Endothelial cell of umbilical vein (primary cell): ENCODE measurements at regions not wholly inside any gene's neighbourhood (a gene's known extent, or its start where the extent isn't known, plus 50 kb on each side); places are given as distances from the start of the nearest gene placed in this dataset.

Source experiments
- BruUV-seq: library from RNA; stranded (reverse); fragments of 400-500 nt; replicated peaks from 2 replicates; lab custom pipeline; 2021; lab: Mats Ljungman, UMichigan
- CTCF ChIA-PET: fragments of 300-600, 350-600 bp; sonication (Branson Sonifier 250); formaldehyde crosslinking; loops from one replicate; lab custom pipeline; 2021; ENCODE audit warnings: antibody characterized with exemption, inconsistent platforms; lab: Charles Lee
- POLR2A ChIA-PET: fragments of 300-600, 350-600 bp; sonication (Branson Sonifier 250); formaldehyde crosslinking; loops from one replicate; lab custom pipeline; 2021; ENCODE audit warnings: antibody characterized with exemption, inconsistent platforms; lab: Charles Lee
- DNase-seq: peaks from one replicate; pipeline ENCODE4 v3.0.0-alpha.2; 2011; ENCODE audit warnings: low read depth, low spot score
- FAIRE-seq: peaks from 2 replicates; lab custom pipeline; 2011; peaks lifted over from hg19 to GRCh38; lab: Jason Lieb, UNC
- H2AFZ ChIP-seq: 2 replicates; pipeline ENCODE4 v1.6.0; 2012; ENCODE audit warnings: low read depth, low read length, control low read depth, inconsistent platforms
- H3K27ac ChIP-seq: 2 replicates; pipeline ENCODE4 v1.5.1; 2011; ENCODE audit warnings: low read depth, mild to moderate bottlenecking, control low read depth, low read length, moderate library complexity; ENCODE audit not compliant: insufficient read depth
- H3K27me3 ChIP-seq, 2 experiments: 2 replicates each; pipeline versions ENCODE4 v1.6.0 to v1.6.1; 2011; ENCODE audit warnings: low read length in 2 of 2, mixed read lengths in 1 of 2; ENCODE audit not compliant: control insufficient read depth in 2 of 2, insufficient read depth in 2 of 2
- H3K36me3 ChIP-seq, 2 experiments: 2 replicates in 1 of 2; 3 replicates in 1 of 2; pipeline ENCODE4 v1.5.1; 2011; ENCODE audit warnings: low read length in 2 of 2, mild to moderate bottlenecking in 1 of 2, moderate library complexity in 1 of 2; ENCODE audit not compliant: control insufficient read depth in 2 of 2, insufficient read depth in 2 of 2; ENCODE audit errors: extremely low read depth in 1 of 2
- H3K4me1 ChIP-seq: 3 replicates; pipeline ENCODE4 v1.5.1; 2011; ENCODE audit warnings: mild to moderate bottlenecking, low read length; ENCODE audit not compliant: control insufficient read depth, insufficient read depth; ENCODE audit errors: extremely low read depth
- H3K4me2 ChIP-seq: 2 replicates; pipeline ENCODE4 v1.6.1; 2011; ENCODE audit warnings: low read length, control low read depth, mixed read lengths; ENCODE audit not compliant: insufficient read depth
- H3K4me3 ChIP-seq, 3 experiments: fragments of 200-600 bp in 1 of 3; sonication (generic), shearing (Covaris generic) in 1 of 3; replicated peaks in 1 of 3; 2 replicates each; pipeline ENCODE4 v1.5.1; 2011 to 2016; ENCODE audit warnings: control low read depth in 3 of 3, low read length in 3 of 3, mild to moderate bottlenecking in 2 of 3, inconsistent platforms in 1 of 3, low read depth in 1 of 3, moderate library complexity in 1 of 3; ENCODE audit not compliant: insufficient read depth in 1 of 3
- H3K79me2 ChIP-seq: 2 replicates; pipeline ENCODE4 v1.6.0; 2012; ENCODE audit warnings: low read length, inconsistent platforms; ENCODE audit not compliant: control insufficient read depth, insufficient read depth
- H3K9ac ChIP-seq: replicated peaks from 2 replicates; pipeline ENCODE3; 2011; ENCODE audit warnings: low read length, control low read depth; ENCODE audit not compliant: insufficient read depth; ENCODE audit errors: extremely low read depth
- H3K9me1 ChIP-seq: replicated peaks from 3 replicates; pipeline ENCODE4 v1.6.0; 2011; ENCODE audit warnings: mild to moderate bottlenecking, low read length; ENCODE audit not compliant: control insufficient read depth, insufficient read depth; ENCODE audit errors: extremely low read depth
- H3K9me3 ChIP-seq: replicated peaks from 2 replicates; pipeline ENCODE4 v1.5.1; 2012; ENCODE audit warnings: low read length, inconsistent platforms; ENCODE audit not compliant: control insufficient read depth, insufficient read depth
- H4K20me1 ChIP-seq: replicated peaks from 2 replicates; pipeline ENCODE3; 2011; ENCODE audit warnings: mild to moderate bottlenecking, low read length; ENCODE audit not compliant: control insufficient read depth, insufficient read depth; ENCODE audit errors: extremely low read depth
- CTCF ChIP-seq, 2 donors: IDR thresholded peaks; 1 replicate in 1 of 2; 2 replicates in 1 of 2; pipeline ENCODE4 v1.5.1; 2011; ENCODE audit warnings: low read length in 2 of 2, mild to moderate bottlenecking in 2 of 2, moderate library complexity in 2 of 2, control low read depth in 1 of 2, inconsistent platforms in 1 of 2, low read depth in 1 of 2; ENCODE audit not compliant: insufficient read depth in 1 of 2; ENCODE audit errors: extremely low read depth in 1 of 2
- EZH2 ChIP-seq: IDR thresholded peaks from 2 replicates; pipeline ENCODE4 v1.6.1; 2012; ENCODE audit warnings: borderline replicate concordance, low read depth, mild to moderate bottlenecking, moderate library complexity, low read length, inconsistent platforms; ENCODE audit not compliant: severe bottlenecking
- FOS ChIP-seq: IDR thresholded peaks from 2 replicates; pipeline ENCODE4 v1.6.1; 2011; ENCODE audit warnings: mild to moderate bottlenecking, low read length, moderate library complexity, borderline replicate concordance; ENCODE audit not compliant: insufficient read depth
- GATA2 ChIP-seq: IDR thresholded peaks from 2 replicates; pipeline ENCODE4 v1.7.0; 2011; ENCODE audit warnings: low read depth, mild to moderate bottlenecking, moderate library complexity, mixed read lengths, low read length; ENCODE audit not compliant: insufficient read length, insufficient read depth
- JUN ChIP-seq: IDR thresholded peaks from 2 replicates; pipeline ENCODE4 v1.6.1; 2011; ENCODE audit warnings: borderline replicate concordance, low read depth; ENCODE audit not compliant: insufficient read length, insufficient read depth
- MAX ChIP-seq: IDR thresholded peaks from 2 replicates; pipeline ENCODE4 v1.6.1; 2011; ENCODE audit not compliant: insufficient read depth, insufficient read length
- MYC ChIP-seq: IDR thresholded peaks from one replicate; pipeline ENCODE4 v1.6.1; 2011; ENCODE audit warnings: mild to moderate bottlenecking, low read depth, low read length
- POLR2A ChIP-seq: IDR thresholded peaks from 2 replicates; pipeline ENCODE4 v1.6.1; 2012; ENCODE audit warnings: low read depth, mild to moderate bottlenecking, control low read depth, low read length
- POLR2AphosphoS5 ChIP-seq: IDR thresholded peaks from 2 replicates; pipeline ENCODE4 v1.6.1; 2012; ENCODE audit warnings: low read depth, mild to moderate bottlenecking, control low read depth, low read length, moderate library complexity; ENCODE audit not compliant: insufficient read depth
- dilution Hi-C: fragments of 300-500 bp; cut with MboI; formaldehyde crosslinking; loops from one replicate; pipeline ENCODE4 v1.15.0; 2019; ENCODE audit warnings: low sequenced_read_pairs; ENCODE audit not compliant: extremely low pct_ligation_motif_present
- intact Hi-C: fragments of 100-400 bp; cut with micrococcal nuclease; formaldehyde crosslinking; loops from one replicate; pipeline ENCODE4 v1.10.0; 2022

- Histone ChIP-seq H2AFZ (no peak overlapping the region), H3K79me2 (no peaks in the 10 kb centered on the region), H4K20me1 (no peaks in the 10 kb centered on the region), H3K4me2 (no peak overlapping the region), H3K36me3 (no peaks in the 10 kb centered on the region), H3K4me3 (no peak overlapping the region), H3K4me1 (no peaks in the 10 kb centered on the region), H3K9me3 (no peaks in the 10 kb centered on the region), H3K9me1 (no peaks in the 10 kb centered on the region), H3K9ac (no peak overlapping the region), H3K27me3 (no peaks in the 10 kb centered on the region), H3K27ac (no peak overlapping the region)
- intact Hi-C loops (no loop called here), dilution Hi-C loops (no loop called here)
- no peak for TF ChIP-seq GATA2
- TF ChIP-seq POLR2AphosphoS5, result no peak
- no peak for TF ChIP-seq MAX
- TF ChIP-seq CTCF (IDR thresholded peaks at IDR 0.05; ENCODE audit: extremely low read depth in 1 of 2, insufficient read depth in 1 of 2, low read depth in 1 of 2, low read length in 2 of 2), result no peak
- TF ChIP-seq POLR2A, result no peak
- no peak for TF ChIP-seq MYC
- no peak for TF ChIP-seq JUN
- TF ChIP-seq EZH2, result no peak
- TF ChIP-seq FOS, result no peak
- no TSS peak for BruUV-seq
- ChIA-PET POLR2A (no interaction called here), CTCF (no interaction called here)
- FAIRE-seq (no peak), DNase-seq (no peak)
Observed at GRCh38 chr5:143972068-143972467, 160.1 kb downstream of the HMHB1 start.
